ENCODE measurements at regions not wholly inside any gene's neighbourhood (a gene's known extent, or its start where the extent isn't known, plus 50 kb on each side); places are given as distances from the start of the nearest gene placed in this dataset.

DNA sequence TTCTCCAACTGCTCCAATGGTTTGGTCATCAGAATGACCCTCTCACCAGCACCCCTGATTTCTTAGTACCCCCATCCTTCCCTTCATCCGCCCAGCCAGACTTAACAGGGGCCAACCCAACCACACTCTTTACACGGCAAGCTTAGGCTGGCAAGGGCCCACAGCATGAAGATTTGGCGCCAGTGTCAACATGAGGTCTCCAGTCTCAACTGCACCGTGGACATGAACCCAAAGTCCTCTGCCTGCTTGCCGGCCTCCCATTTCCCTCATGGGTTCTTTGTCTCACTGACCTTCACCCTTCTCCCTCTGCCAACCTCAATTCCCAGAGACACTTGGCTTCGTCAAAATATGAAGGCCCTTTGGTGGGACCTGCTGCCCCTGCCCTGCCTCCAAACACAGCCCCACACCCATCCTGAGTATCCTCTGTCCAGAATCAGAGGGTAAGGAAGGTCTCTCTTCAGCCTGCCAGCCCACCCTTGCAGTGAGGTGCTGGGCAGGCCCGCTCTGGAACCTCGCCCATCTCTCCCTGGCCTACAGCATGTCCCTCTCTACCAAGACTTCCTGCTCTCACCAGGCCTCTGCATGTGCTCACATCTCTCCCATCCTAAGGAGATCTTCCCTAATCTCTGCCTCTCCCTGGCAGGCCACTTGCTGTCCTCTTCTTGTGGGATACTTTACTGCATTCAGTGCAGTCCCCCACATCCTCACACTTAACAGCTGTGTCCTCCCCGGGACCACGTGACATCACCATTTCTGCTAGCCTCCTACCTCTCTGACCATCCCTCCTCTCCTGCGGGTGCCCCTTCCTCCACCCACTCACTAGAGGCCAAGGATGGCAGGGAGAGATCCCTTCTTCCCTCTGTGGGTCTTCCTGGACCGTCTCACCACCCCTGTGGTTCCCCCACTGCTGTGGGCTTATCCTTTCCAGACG, 91.7 kb upstream of the ZMIZ1 start:
- Histone ChIP-seq H3K27ac (peak overlapping the region in 1 of 2 donors; percentile 4), H3K4me1 (peaks cover 23 to 55% of the 10 kb centered on the region in 2 donors), H3K27me3 (peaks cover 0 to 25% of the 10 kb centered on the region in 2 donors), H3K36me3 (no peaks in the 10 kb centered on the region), H3K4me3 (peak overlapping the region in 1 of 2 donors; percentile 7), H3K9me3 (no peaks in the 10 kb centered on the region)
- TF ChIP-seq, protein P1, sequence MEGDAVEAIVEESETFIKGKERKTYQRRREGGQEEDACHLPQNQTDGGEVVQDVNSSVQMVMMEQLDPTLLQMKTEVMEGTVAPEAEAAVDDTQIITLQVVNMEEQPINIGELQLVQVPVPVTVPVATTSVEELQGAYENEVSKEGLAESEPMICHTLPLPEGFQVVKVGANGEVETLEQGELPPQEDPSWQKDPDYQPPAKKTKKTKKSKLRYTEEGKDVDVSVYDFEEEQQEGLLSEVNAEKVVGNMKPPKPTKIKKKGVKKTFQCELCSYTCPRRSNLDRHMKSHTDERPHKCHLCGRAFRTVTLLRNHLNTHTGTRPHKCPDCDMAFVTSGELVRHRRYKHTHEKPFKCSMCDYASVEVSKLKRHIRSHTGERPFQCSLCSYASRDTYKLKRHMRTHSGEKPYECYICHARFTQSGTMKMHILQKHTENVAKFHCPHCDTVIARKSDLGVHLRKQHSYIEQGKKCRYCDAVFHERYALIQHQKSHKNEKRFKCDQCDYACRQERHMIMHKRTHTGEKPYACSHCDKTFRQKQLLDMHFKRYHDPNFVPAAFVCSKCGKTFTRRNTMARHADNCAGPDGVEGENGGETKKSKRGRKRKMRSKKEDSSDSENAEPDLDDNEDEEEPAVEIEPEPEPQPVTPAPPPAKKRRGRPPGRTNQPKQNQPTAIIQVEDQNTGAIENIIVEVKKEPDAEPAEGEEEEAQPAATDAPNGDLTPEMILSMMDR (IDR thresholded peaks at IDR 0.05) = no peak
- ATAC-seq = no peak
- peak in 1 of 4 donors; percentile 38 for DNase-seq
- intact Hi-C loops (cut with DNase I) = no loop called here

DNA sequence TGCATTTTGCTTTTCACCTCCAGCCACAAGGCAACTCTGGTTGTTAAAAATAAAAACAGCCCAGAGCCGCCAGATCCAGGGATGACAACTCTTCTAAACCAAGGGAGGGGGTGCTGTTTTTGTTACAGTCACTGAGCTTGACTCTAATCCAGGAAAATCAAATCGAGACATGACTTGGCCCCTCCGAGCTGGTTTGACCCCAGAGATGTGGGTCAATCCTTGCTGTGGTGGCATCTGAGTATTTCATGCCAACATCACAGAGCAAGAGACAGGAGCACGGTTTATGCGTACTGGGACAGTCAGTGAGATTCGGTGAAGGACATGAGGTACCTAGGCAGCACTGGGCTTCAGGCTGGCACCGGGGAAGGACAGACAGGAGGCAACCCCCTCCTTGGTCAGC, 88.8 kb upstream of the ZMIZ1 start:
- H3K36me3 ChIP-seq = no peaks in the 10 kb centered on the region
- no peak overlapping the region for H3K27ac ChIP-seq
- H3K4me1 ChIP-seq = peaks cover 7 to 30% of the 10 kb centered on the region in 2 donors
- TF ChIP-seq, protein P1 (IDR thresholded peaks at IDR 0.05) = no peak
- H3K9me3 ChIP-seq = no peaks in the 10 kb centered on the region
- intact Hi-C loops (cut with DNase I) = no loop called here
- H3K4me3 ChIP-seq = no peak overlapping the region
- DNase-seq = no peak
- peaks cover 0 to 1% of the 10 kb centered on the region in 2 donors for H3K27me3 ChIP-seq
- ATAC-seq = no peak

DNA sequence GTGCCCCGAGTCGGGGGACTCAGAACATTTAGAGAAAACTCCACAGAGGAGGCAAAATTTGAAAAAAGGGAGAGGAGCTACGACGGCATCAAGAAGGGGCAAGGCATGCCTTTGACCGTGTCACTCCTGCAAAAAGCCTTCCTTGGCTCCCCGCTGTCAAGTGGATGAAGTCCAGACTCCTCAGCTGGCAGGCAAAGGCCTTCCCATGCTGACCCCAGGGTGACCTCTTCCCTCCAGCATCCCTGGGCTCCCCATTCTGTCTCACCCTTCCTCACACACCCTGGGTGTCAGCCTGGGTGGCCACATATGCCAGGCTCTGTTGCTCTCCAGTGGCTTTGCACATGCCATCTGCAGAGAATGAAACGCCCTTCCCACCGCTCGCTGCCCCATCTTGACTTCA, 88.4 kb upstream of the ZMIZ1 start:
- DNase-seq (no peak), ATAC-seq (no peak)
- Histone ChIP-seq H3K27me3 (no peaks in the 10 kb centered on the region), H3K9me3 (no peaks in the 10 kb centered on the region), H3K27ac (no peak overlapping the region), H3K36me3 (no peaks in the 10 kb centered on the region), H3K4me3 (no peak overlapping the region), H3K4me1 (peaks cover 7 to 26% of the 10 kb centered on the region in 2 donors)
- TF ChIP-seq, protein P1 (IDR thresholded peaks at IDR 0.05) = no peak
- intact Hi-C loops (cut with DNase I) = no loop called here

DNA sequence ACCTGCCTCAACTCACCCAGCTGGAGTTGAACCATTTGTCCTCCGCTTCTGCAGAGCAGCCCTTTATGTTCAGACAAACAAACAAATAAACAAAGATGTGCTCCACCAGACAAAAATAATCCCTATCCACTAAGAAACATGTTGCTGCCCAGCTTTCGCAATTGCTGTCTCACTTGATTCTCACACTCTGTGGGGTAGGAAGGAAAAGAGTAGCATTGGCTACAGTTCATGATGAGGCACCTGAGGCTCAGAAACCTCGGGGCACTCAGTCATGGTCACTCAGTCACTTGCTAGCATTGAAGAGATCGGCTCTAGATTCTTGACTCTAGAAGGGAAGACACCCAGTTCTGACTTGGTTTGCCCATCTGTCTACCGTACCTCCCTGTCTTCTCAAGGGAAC, 88.0 kb upstream of the ZMIZ1 start:
- Histone ChIP-seq H3K4me3 (no peak overlapping the region), H3K27ac (no peak overlapping the region), H3K36me3 (no peaks in the 10 kb centered on the region), H3K27me3 (no peaks in the 10 kb centered on the region), H3K4me1 (peaks cover 7 to 21% of the 10 kb centered on the region in 2 donors), H3K9me3 (no peaks in the 10 kb centered on the region)
- intact Hi-C loops (cut with DNase I) = no loop called here
- ATAC-seq = no peak
- TF ChIP-seq, protein P1 (IDR thresholded peaks at IDR 0.05) = no peak
- no peak for DNase-seq

DNA sequence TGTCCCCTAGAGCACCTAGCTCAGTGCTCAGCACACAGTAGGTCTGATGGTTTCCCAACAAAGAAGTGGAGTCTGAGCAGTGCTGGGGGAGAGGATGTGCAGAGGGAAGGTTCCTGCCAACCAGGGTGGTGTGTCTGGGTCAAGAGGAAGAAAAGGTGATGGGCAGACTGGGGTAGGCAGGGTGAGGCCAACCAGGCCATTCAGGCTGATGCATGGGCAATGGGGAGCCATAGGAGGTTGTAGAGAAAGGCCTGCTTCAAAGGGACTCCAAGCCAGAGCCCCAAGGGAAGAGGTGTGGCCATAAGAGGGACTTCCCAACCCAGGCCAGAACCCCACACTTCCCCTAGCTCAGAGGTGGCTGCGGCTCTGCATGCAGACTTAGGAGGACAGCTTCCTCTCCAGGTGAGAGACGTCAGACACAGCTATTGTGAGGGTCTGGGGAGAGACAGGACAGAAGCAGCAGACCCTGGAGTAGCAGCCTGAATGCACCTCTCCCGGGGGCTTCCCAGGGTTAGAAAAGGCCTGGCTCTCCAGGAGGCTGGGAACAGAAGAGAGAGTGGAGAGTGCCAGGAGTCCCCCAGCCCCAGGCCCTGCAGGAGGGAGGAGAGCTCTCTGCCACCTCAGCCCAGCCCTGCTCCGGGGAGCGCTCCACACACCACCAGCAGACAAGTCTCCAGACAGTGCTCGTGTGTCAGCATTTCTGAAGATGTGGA, 87.4 kb upstream of the ZMIZ1 start:
- H3K9me3 ChIP-seq = no peaks in the 10 kb centered on the region
- TF ChIP-seq, protein P1 (IDR thresholded peaks at IDR 0.05) = no peak
- peaks cover 7 to 18% of the 10 kb centered on the region in 2 donors for H3K4me1 ChIP-seq
- H3K27ac ChIP-seq = no peak overlapping the region
- no peaks in the 10 kb centered on the region for H3K27me3 ChIP-seq
- peak; percentile 17 for ATAC-seq
- H3K4me3 ChIP-seq = no peak overlapping the region
- H3K36me3 ChIP-seq = no peaks in the 10 kb centered on the region
- no peak for DNase-seq
- intact Hi-C loops (cut with DNase I) = no loop called here

Data from left lung (tissue), 4 donors.